GM12892 (cell line): ENCODE measurements at regions not wholly inside any gene's neighbourhood (a gene's known extent, or its start where the extent isn't known, plus 50 kb on each side); places are given as distances from the start of the nearest gene placed in this dataset.

ENCODE experiments used
- POLR2A ChIP-seq: IDR thresholded peaks from 2 replicates; pipeline ENCODE4 v1.6.1; 2011; ENCODE audit warnings: low read depth, low read length, control low read depth
- POLR2AphosphoS5 ChIP-seq: IDR thresholded peaks from 2 replicates; pipeline ENCODE4 v1.6.1; 2011; ENCODE audit warnings: low read depth, low read length, control low read depth
- TAF1 ChIP-seq: IDR thresholded peaks from 2 replicates; pipeline ENCODE4 v1.6.1; 2011; ENCODE audit warnings: low read depth, mild to moderate bottlenecking, control low read depth, low read length, borderline replicate concordance

DNA sequence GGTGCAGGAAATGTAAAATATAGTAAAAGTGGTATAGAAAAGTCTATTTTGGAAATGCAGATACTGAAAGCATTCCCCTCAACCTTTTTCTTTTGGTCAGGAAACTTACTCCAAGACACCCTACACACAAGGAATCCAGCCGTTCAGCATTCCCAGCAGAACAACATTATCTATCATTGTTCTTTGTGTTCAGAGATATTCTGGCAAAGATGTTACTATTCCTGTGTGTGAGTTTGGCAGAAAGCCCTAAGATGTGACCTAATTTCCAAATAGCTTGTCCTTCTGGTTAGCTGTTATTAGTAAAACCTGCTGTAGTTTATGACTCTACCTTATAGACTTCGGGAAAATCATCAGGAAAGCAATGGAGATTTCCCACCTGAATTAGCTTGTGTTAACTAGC lies 78.1 kb upstream of the PELI1 start:
- no peak for TF ChIP-seq POLR2AphosphoS5
- no peak for TF ChIP-seq TAF1
- TF ChIP-seq POLR2A, result no peak
